Neural cell (in vitro differentiated cells): ENCODE measurements at regions not wholly inside any gene's neighbourhood (a gene's known extent, or its start where the extent isn't known, plus 50 kb on each side); places are given as distances from the start of the nearest gene placed in this dataset.

Experiments
- H2AFZ ChIP-seq: fragments of 200-600, 300-800 bp; sonication (generic), shearing (Covaris generic); 2 replicates; pipeline ENCODE4 v1.6.0; 2014; ENCODE audit warnings: low read depth, mild to moderate bottlenecking, antibody characterized with exemption, low read length, moderate library complexity
- H3F3A ChIP-seq: fragments of 200-600 bp; shearing (Covaris generic); 2 replicates; pipeline ENCODE4 v1.6.1; 2016; ENCODE audit warnings: mild to moderate bottlenecking, moderate library complexity, mixed read lengths, antibody characterized with exemption, low read length; ENCODE audit not compliant: insufficient read depth, poor library complexity, severe bottlenecking
- H3K27ac ChIP-seq: fragments of 200-600, 300-800 bp; sonication (generic), shearing (Covaris generic); 2 replicates; pipeline ENCODE4 v1.5.1; 2014; ENCODE audit warnings: mild to moderate bottlenecking, low read length, moderate library complexity
- H3K27me3 ChIP-seq: fragments of 300-800, 200-600 bp; sonication (generic), shearing (Covaris generic); 2 replicates; pipeline ENCODE4 v1.6.0; 2014; ENCODE audit warnings: mild to moderate bottlenecking, low read depth, low read length, moderate library complexity; ENCODE audit not compliant: insufficient read depth
- H3K36me3 ChIP-seq: fragments of 300-800, 200-600 bp; sonication (generic), shearing (Covaris generic); 2 replicates; pipeline ENCODE4 v1.5.1; 2014; ENCODE audit warnings: mild to moderate bottlenecking, antibody characterized with exemption, low read length, moderate library complexity; ENCODE audit not compliant: insufficient read depth
- H3K4me2 ChIP-seq: fragments of 300-800, 200-600 bp; sonication (generic), shearing (Covaris generic); 2 replicates; pipeline ENCODE4 v1.6.0; 2014; ENCODE audit warnings: mild to moderate bottlenecking, low read length
- H3K4me3 ChIP-seq: fragments of 300-800, 200-600 bp; sonication (generic), shearing (Covaris generic); 2 replicates; pipeline ENCODE4 v1.5.1; 2014; ENCODE audit warnings: mild to moderate bottlenecking, low read length, moderate library complexity
- H3K79me2 ChIP-seq: fragments of 200-600 bp; shearing (Covaris generic); replicated peaks from 2 replicates; pipeline ENCODE4 v1.6.0; 2014; ENCODE audit warnings: mild to moderate bottlenecking, low read length, moderate library complexity; ENCODE audit not compliant: insufficient read depth
- H3K9ac ChIP-seq: fragments of 300-800, 200-600 bp; sonication (generic), shearing (Covaris generic); 2 replicates; pipeline ENCODE4 v1.6.1; 2016; ENCODE audit warnings: mild to moderate bottlenecking, low read length, mixed read lengths
- H3K9me2 ChIP-seq: fragments of 200-600 bp; shearing (Covaris generic); 2 replicates; pipeline ENCODE4 v1.6.1; 2016; ENCODE audit warnings: mild to moderate bottlenecking, low read length, mixed read lengths; ENCODE audit not compliant: insufficient read depth
- H3K9me3 ChIP-seq: fragments of 200-600, 300-800 bp; sonication (generic), shearing (Covaris generic); 2 replicates; pipeline ENCODE4 v1.6.1; 2016; ENCODE audit warnings: mild to moderate bottlenecking, mixed run types, low read length, moderate library complexity, mixed read lengths
- H4K20me1 ChIP-seq: fragments of 200-600 bp; shearing (Covaris generic); 2 replicates; pipeline ENCODE4 v1.6.1; 2016; ENCODE audit warnings: mild to moderate bottlenecking, mixed run types; ENCODE audit not compliant: insufficient read depth
- CTCF ChIP-seq: fragments of 450-650 bp; IDR thresholded peaks from 2 replicates; pipeline ENCODE4 v1.5.1; 2014; ENCODE audit warnings: antibody characterized with exemption, mild to moderate bottlenecking, moderate library complexity; ENCODE audit not compliant: poor library complexity, severe bottlenecking
- EP300 ChIP-seq: fragments of 450-650 bp; conservative IDR thresholded peaks from 2 replicates; pipeline ENCODE4 v1.6.1; 2014; ENCODE audit warnings: antibody characterized with exemption, mild to moderate bottlenecking, moderate library complexity; ENCODE audit not compliant: poor library complexity, severe bottlenecking
- EZH2 ChIP-seq: fragments of 200-600, 300-800 bp; shearing (Covaris generic), sonication (generic); IDR thresholded peaks from 2 replicates; pipeline ENCODE4 v1.6.1; 2014; ENCODE audit warnings: antibody characterized with exemption, low read length, borderline replicate concordance, mild to moderate bottlenecking; ENCODE audit not compliant: insufficient read depth, poor library complexity, severe bottlenecking
- MXI1 ChIP-seq: fragments of 450-650 bp; conservative IDR thresholded peaks from 2 replicates; pipeline ENCODE4 v1.6.1; 2014; ENCODE audit warnings: antibody characterized with exemption, mild to moderate bottlenecking; ENCODE audit not compliant: poor library complexity, severe bottlenecking
- POLR2AphosphoS5 ChIP-seq: IDR thresholded peaks from 2 replicates; pipeline ENCODE4 v1.6.1; 2012
- RAD21 ChIP-seq: fragments of 450-650 bp; conservative IDR thresholded peaks from 2 replicates; pipeline ENCODE4 v1.6.1; 2014; ENCODE audit warnings: antibody characterized with exemption, mild to moderate bottlenecking, moderate library complexity
- REST ChIP-seq: IDR thresholded peaks from 2 replicates; pipeline ENCODE4 v1.6.1; 2012; ENCODE audit warnings: borderline replicate concordance
- SMC3 ChIP-seq: fragments of 450-650 bp; conservative IDR thresholded peaks from 2 replicates; pipeline ENCODE4 v1.6.1; 2014; ENCODE audit warnings: antibody characterized with exemption, mild to moderate bottlenecking, moderate library complexity; ENCODE audit not compliant: poor library complexity
- TAF1 ChIP-seq: IDR thresholded peaks from 2 replicates; pipeline ENCODE4 v1.6.1; 2012; ENCODE audit warnings: low read depth

- Histone ChIP-seq H3K27me3 (no peaks in the 10 kb centered on the region), H4K20me1 (no peaks in the 10 kb centered on the region), H3K9me2 (no peaks in the 10 kb centered on the region), H3K79me2 (no peaks in the 10 kb centered on the region), H3K9me3 (no peaks in the 10 kb centered on the region), H3K4me3 (no peak overlapping the region), H3F3A (no peaks in the 10 kb centered on the region), H3K4me2 (no peak overlapping the region), H3K9ac (no peak overlapping the region), H3K27ac (no peak overlapping the region), H2AFZ (no peak overlapping the region), H3K36me3 (no peaks in the 10 kb centered on the region)
- TF ChIP-seq REST (no peak), RAD21 (no peak), SMC3 (no peak), MXI1 (no peak), EP300 (no peak), TAF1 (no peak), CTCF (no peak), EZH2 (no peak), POLR2AphosphoS5 (no peak)
Observed at GRCh38 chr2:204331988-204332387, 213.3 kb upstream of the PARD3B start.

GRCh38 chr2:204332706-204333105 is 212.6 kb upstream of the PARD3B start:
- H3K4me2 ChIP-seq, result no peak overlapping the region

More at GRCh38 chr2:204332706-204333105, 212.6 kb upstream of the PARD3B start:
- Histone ChIP-seq H3K4me3 (no peak overlapping the region), H3K79me2 (no peaks in the 10 kb centered on the region), H3K36me3 (no peaks in the 10 kb centered on the region), H3F3A (no peaks in the 10 kb centered on the region), H2AFZ (no peak overlapping the region), H3K27ac (no peak overlapping the region), H4K20me1 (no peaks in the 10 kb centered on the region), H3K9ac (no peak overlapping the region), H3K9me3 (no peaks in the 10 kb centered on the region), H3K9me2 (no peaks in the 10 kb centered on the region), H3K27me3 (no peaks in the 10 kb centered on the region)
- TF ChIP-seq POLR2AphosphoS5, result no peak
- no peak for TF ChIP-seq EZH2
- TF ChIP-seq EP300, result no peak
- no peak for TF ChIP-seq REST
- no peak for TF ChIP-seq SMC3
- TF ChIP-seq RAD21, result no peak
- no peak for TF ChIP-seq CTCF
- no peak for TF ChIP-seq MXI1
- TF ChIP-seq TAF1, result no peak
